Osteocyte (in vitro differentiated cells): ENCODE measurements at regions not wholly inside any gene's neighbourhood (a gene's known extent, or its start where the extent isn't known, plus 50 kb on each side); places are given as distances from the start of the nearest gene placed in this dataset.

Source experiments
- DNase-seq: peaks from one replicate; pipeline ENCODE4 v3.0.0; 2021; ENCODE audit warnings: mixed read lengths; ENCODE audit not compliant: unreplicated experiment; ENCODE audit errors: extremely low spot score
- H3K27ac Mint-ChIP-seq: one replicate; pipeline ENCODE4 v1.8.0; 2021; ENCODE audit warnings: mild to moderate bottlenecking, mixed read lengths; ENCODE audit not compliant: unreplicated experiment
- H3K27me3 Mint-ChIP-seq: one replicate; pipeline ENCODE4 v1.8.0; 2021; ENCODE audit warnings: mixed read lengths; ENCODE audit not compliant: unreplicated experiment
- H3K36me3 Mint-ChIP-seq: one replicate; pipeline ENCODE4 v1.8.0; 2021; ENCODE audit warnings: mixed read lengths; ENCODE audit not compliant: unreplicated experiment
- H3K4me1 Mint-ChIP-seq: one replicate; pipeline ENCODE4 v1.8.0; 2021; ENCODE audit warnings: mixed read lengths; ENCODE audit not compliant: unreplicated experiment
- H3K4me3 Mint-ChIP-seq: one replicate; pipeline ENCODE4 v1.8.0; 2021; ENCODE audit warnings: mild to moderate bottlenecking, moderate library complexity, mixed read lengths; ENCODE audit not compliant: unreplicated experiment
- H3K9me3 Mint-ChIP-seq: one replicate; pipeline ENCODE4 v1.8.0; 2021; ENCODE audit warnings: mixed read lengths; ENCODE audit not compliant: unreplicated experiment
- CTCF ChIP-seq: fragments of 200-600 bp; sonication (generic); IDR thresholded peaks from 2 replicates; pipeline ENCODE4 v1.5.0; 2021; ENCODE audit warnings: antibody characterized with exemption, mild to moderate bottlenecking, moderate library complexity

GRCh38 chr15:87345961-87346360 is 910.6 kb downstream of the NTRK3 start:
- Mint-ChIP-seq H3K9me3 (peaks cover 5% of the 10 kb centered on the region), H3K4me3 (no peak overlapping the region), H3K27ac (no peak overlapping the region), H3K27me3 (peaks cover 3% of the 10 kb centered on the region), H3K4me1 (no peaks in the 10 kb centered on the region), H3K36me3 (no peaks in the 10 kb centered on the region)
- no peak for DNase-seq
- TF ChIP-seq CTCF, result no peak

- H3K27ac Mint-ChIP-seq, result no peak overlapping the region
- H3K4me1 Mint-ChIP-seq, result no peaks in the 10 kb centered on the region
- DNase-seq, result no peak
- TF ChIP-seq CTCF, result no peak
- peaks cover 5% of the 10 kb centered on the region for H3K9me3 Mint-ChIP-seq
- peaks cover 3% of the 10 kb centered on the region for H3K27me3 Mint-ChIP-seq
- H3K4me3 Mint-ChIP-seq, result no peak overlapping the region
- H3K36me3 Mint-ChIP-seq, result no peaks in the 10 kb centered on the region
These were observed 912.6 kb downstream of the NTRK3 start for GRCh38 chr15:87343966-87344365.

- no peak for DNase-seq
- H3K36me3 Mint-ChIP-seq, result no peaks in the 10 kb centered on the region
- H3K27me3 Mint-ChIP-seq, result peaks cover 3% of the 10 kb centered on the region
- H3K4me1 Mint-ChIP-seq, result no peaks in the 10 kb centered on the region
- H3K9me3 Mint-ChIP-seq, result peaks cover 5% of the 10 kb centered on the region
- no peak for TF ChIP-seq CTCF
- H3K27ac Mint-ChIP-seq, result no peak overlapping the region
- no peak overlapping the region for H3K4me3 Mint-ChIP-seq
These were observed 916.2 kb downstream of the NTRK3 start for GRCh38 chr15:87340370-87340769.

- no peak overlapping the region for H3K4me3 Mint-ChIP-seq
These were observed 930.3 kb downstream of the NTRK3 start for GRCh38 chr15:87326269-87326668.

GRCh38 chr15:87322870-87323269 is 933.7 kb downstream of the NTRK3 start:
- no peak for DNase-seq
- no peak for TF ChIP-seq CTCF
- no peak overlapping the region for H3K4me3 Mint-ChIP-seq
- H3K9me3 Mint-ChIP-seq, result no peaks in the 10 kb centered on the region
- no peak overlapping the region for H3K27ac Mint-ChIP-seq
- H3K36me3 Mint-ChIP-seq, result no peaks in the 10 kb centered on the region
- H3K27me3 Mint-ChIP-seq, result peaks cover 5% of the 10 kb centered on the region
- no peaks in the 10 kb centered on the region for H3K4me1 Mint-ChIP-seq

More at GRCh38 chr15:87326269-87326668, 930.3 kb downstream of the NTRK3 start:
- H3K27me3 Mint-ChIP-seq, result no peaks in the 10 kb centered on the region
- no peak for TF ChIP-seq CTCF
- no peak for DNase-seq
- H3K27ac Mint-ChIP-seq, result no peak overlapping the region
- H3K9me3 Mint-ChIP-seq, result no peaks in the 10 kb centered on the region
- H3K36me3 Mint-ChIP-seq, result no peaks in the 10 kb centered on the region
- no peaks in the 10 kb centered on the region for H3K4me1 Mint-ChIP-seq
